ENCODE measurements at regions not wholly inside any gene's neighbourhood (a gene's known extent, or its start where the extent isn't known, plus 50 kb on each side); places are given as distances from the start of the nearest gene placed in this dataset.

GRCh38 chr1:56438901-56439551, 140.3 kb downstream of the PLPP3 start:
- no peak overlapping the region for H3K4me3 ChIP-seq (ENCODE audit: low read length)
- H3K4me1 Mint-ChIP-seq: peaks cover 66% of the 10 kb centered on the region
- no peak for TF ChIP-seq CTCF (conservative IDR thresholded peaks at IDR 0.05)
- H3K9ac ChIP-seq (ENCODE audit: extremely low read depth, low read length, poor library complexity, severe bottlenecking): no peak overlapping the region
- peak overlapping the region; percentile 44 for H3K27ac Mint-ChIP-seq
- no peak overlapping the region for H3K27ac ChIP-seq (ENCODE audit: low read depth, low read length)
- H3K9me3 Mint-ChIP-seq: no peaks in the 10 kb centered on the region
- peaks cover 48% of the 10 kb centered on the region for H3K4me1 ChIP-seq (ENCODE audit: control insufficient read depth, insufficient read depth, low read length)
- peaks cover 5% of the 10 kb centered on the region for H3K27me3 Mint-ChIP-seq (ENCODE audit: insufficient read depth)
- DNase-seq: no peak
- H3K27me3 ChIP-seq (ENCODE audit: control insufficient read depth, insufficient read depth, low read length, poor library complexity, severe bottlenecking): no peaks in the 10 kb centered on the region
- no peaks in the 10 kb centered on the region for H3K9me3 ChIP-seq (ENCODE audit: control insufficient read depth, low read length)
- no peak overlapping the region for H3K4me3 Mint-ChIP-seq
- 89 to 94% methylated on average over 3 to 4 of the region's 4 CpGs for WGBS, 2 experiments (ENCODE audit: insufficient coverage in 1 of 2, insufficient read length in 1 of 2)
- H3K36me3 ChIP-seq (ENCODE audit: control insufficient read depth, insufficient read depth, low read length): no peaks in the 10 kb centered on the region
- no peaks in the 10 kb centered on the region for H3K36me3 Mint-ChIP-seq (ENCODE audit: low read depth)

- peak overlapping the region; percentile 86 for H3K27ac Mint-ChIP-seq
Observed at GRCh38 chr1:56437959-56438358, 141.4 kb downstream of the PLPP3 start.

GRCh38 chr1:56436912-56437417, 142.4 kb downstream of the PLPP3 start:
- Mint-ChIP-seq H3K36me3 (ENCODE audit: low read depth) (no peaks in the 10 kb centered on the region), H3K27ac (peak overlapping the region; percentile 86), H3K4me1 (peaks cover 79% of the 10 kb centered on the region), H3K9me3 (no peaks in the 10 kb centered on the region), H3K4me3 (peak overlapping the region; percentile 8), H3K27me3 (ENCODE audit: insufficient read depth) (peaks cover 5% of the 10 kb centered on the region)
- peak overlapping the region; percentile 39 for H3K4me3 ChIP-seq (ENCODE audit: low read length)
- H3K27ac ChIP-seq (ENCODE audit: low read depth, low read length): peak overlapping the region; percentile 97
- no peak for TF ChIP-seq CTCF (conservative IDR thresholded peaks at IDR 0.05)
- no peaks in the 10 kb centered on the region for H3K9me3 ChIP-seq (ENCODE audit: control insufficient read depth, low read length)
- 2 to 8% methylated on average over 5 to 8 of the region's 8 CpGs for WGBS, 2 experiments (ENCODE audit: insufficient coverage in 1 of 2, insufficient read length in 1 of 2)
- H3K4me1 ChIP-seq (ENCODE audit: control insufficient read depth, insufficient read depth, low read length): peaks cover 55% of the 10 kb centered on the region
- H3K9ac ChIP-seq (ENCODE audit: extremely low read depth, low read length, poor library complexity, severe bottlenecking): peak overlapping the region; percentile 52
- no peaks in the 10 kb centered on the region for H3K36me3 ChIP-seq (ENCODE audit: control insufficient read depth, insufficient read depth, low read length)
- no peaks in the 10 kb centered on the region for H3K27me3 ChIP-seq (ENCODE audit: control insufficient read depth, insufficient read depth, low read length, poor library complexity, severe bottlenecking)
- DNase-seq: peak; percentile 94

More at GRCh38 chr1:56437959-56438358, 141.4 kb downstream of the PLPP3 start:
- Histone ChIP-seq H3K27ac (ENCODE audit: low read depth, low read length) (peak overlapping the region; percentile 97), H3K4me3 (ENCODE audit: low read length) (no peak overlapping the region), H3K9ac (ENCODE audit: extremely low read depth, low read length, poor library complexity, severe bottlenecking) (no peak overlapping the region), H3K4me1 (ENCODE audit: control insufficient read depth, insufficient read depth, low read length) (peaks cover 56% of the 10 kb centered on the region), H3K36me3 (ENCODE audit: control insufficient read depth, insufficient read depth, low read length) (no peaks in the 10 kb centered on the region), H3K27me3 (ENCODE audit: control insufficient read depth, insufficient read depth, low read length, poor library complexity, severe bottlenecking) (no peaks in the 10 kb centered on the region), H3K9me3 (ENCODE audit: control insufficient read depth, low read length) (no peaks in the 10 kb centered on the region)
- no peak for DNase-seq
- Mint-ChIP-seq H3K4me1 (peaks cover 77% of the 10 kb centered on the region), H3K9me3 (no peaks in the 10 kb centered on the region), H3K27me3 (ENCODE audit: insufficient read depth) (peaks cover 5% of the 10 kb centered on the region), H3K4me3 (no peak overlapping the region), H3K36me3 (ENCODE audit: low read depth) (no peaks in the 10 kb centered on the region)
- WGBS, 2 experiments (ENCODE audit: insufficient coverage in 1 of 2, insufficient read length in 1 of 2): 61% methylated on average over 1 of the region's 1 CpG; no CpG with 5 or more reads in 1 of the 2 experiments
- TF ChIP-seq CTCF (conservative IDR thresholded peaks at IDR 0.05): no peak

Measured in endodermal cell (in vitro differentiated cells).